ENCODE measurements at regions not wholly inside any gene's neighbourhood (a gene's known extent, or its start where the extent isn't known, plus 50 kb on each side); places are given as distances from the start of the nearest gene placed in this dataset.

GRCh38 chr10:61063901-61064300 lies 119.9 kb upstream of the RHOBTB1 start:
- Histone ChIP-seq H3K79me2 (ENCODE audit: insufficient read depth, low read depth, low read length) (no peaks in the 10 kb centered on the region), H4K20me1 (ENCODE audit: insufficient read depth, low read length) (no peaks in the 10 kb centered on the region), H3K4me2 (ENCODE audit: low read length) (no peak overlapping the region), H3K27ac (ENCODE audit: low read depth, low read length, poor library complexity, severe bottlenecking) (no peak overlapping the region), H2AFZ (ENCODE audit: low read length) (no peak overlapping the region), H3K4me1 (ENCODE audit: insufficient read depth, low read length, poor library complexity, severe bottlenecking) (no peaks in the 10 kb centered on the region), H3K9me3 (ENCODE audit: low read length) (no peaks in the 10 kb centered on the region), H3K36me3 (ENCODE audit: insufficient read depth, low read length) (no peaks in the 10 kb centered on the region), H3K4me3 (ENCODE audit: low read depth, low read length, poor library complexity, severe bottlenecking) (no peak overlapping the region), H3K9me2 (ENCODE audit: insufficient read depth, low read length) (no peaks in the 10 kb centered on the region)
- no TSS peak for BruUV-seq (replicated peaks)
- CTCF ChIA-PET (ENCODE audit: unreplicated experiment): no interaction called here
- intact Hi-C loops (cut with micrococcal nuclease; ENCODE audit: unreplicated experiment): no loop called here
- TF ChIP-seq CTCF (conservative IDR thresholded peaks at IDR 0.05; ENCODE audit: low read length) (no peak), EZH2phosphoT487 (IDR thresholded peaks at IDR 0.05; ENCODE audit: borderline replicate concordance, low read depth, low read length) (no peak)
- POLR2A ChIA-PET: no interaction called here
- no peak for DNase-seq (ENCODE audit: low spot score)

- Histone ChIP-seq H3K36me3 (ENCODE audit: insufficient read depth, low read length) (no peaks in the 10 kb centered on the region), H3K79me2 (ENCODE audit: insufficient read depth, low read depth, low read length) (no peaks in the 10 kb centered on the region), H3K27ac (ENCODE audit: low read depth, low read length, poor library complexity, severe bottlenecking) (no peak overlapping the region), H2AFZ (ENCODE audit: low read length) (no peak overlapping the region), H4K20me1 (ENCODE audit: insufficient read depth, low read length) (no peaks in the 10 kb centered on the region), H3K4me1 (ENCODE audit: insufficient read depth, low read length, poor library complexity, severe bottlenecking) (no peaks in the 10 kb centered on the region), H3K9me3 (ENCODE audit: low read length) (no peaks in the 10 kb centered on the region), H3K9me2 (ENCODE audit: insufficient read depth, low read length) (no peaks in the 10 kb centered on the region), H3K4me2 (ENCODE audit: low read length) (no peak overlapping the region), H3K4me3 (ENCODE audit: low read depth, low read length, poor library complexity, severe bottlenecking) (no peak overlapping the region)
- POLR2A ChIA-PET: interaction anchor here (0.6 to 1.1 kb wide), 2 partner anchors 11 to 1790 kb away, joined by 3 to 5 read pairs; no protein-coding TSS in a partner anchor
- BruUV-seq (replicated peaks): no TSS peak
- CTCF ChIA-PET (ENCODE audit: unreplicated experiment): no interaction called here
- DNase-seq (ENCODE audit: low spot score): no peak
- intact Hi-C loops (cut with micrococcal nuclease; ENCODE audit: unreplicated experiment): no loop called here
- TF ChIP-seq CTCF (conservative IDR thresholded peaks at IDR 0.05; ENCODE audit: low read length) (no peak), EZH2phosphoT487 (IDR thresholded peaks at IDR 0.05; ENCODE audit: borderline replicate concordance, low read depth, low read length) (no peak)
Observed at GRCh38 chr10:61063034-61063433, 119.0 kb upstream of the RHOBTB1 start.

- no peaks in the 10 kb centered on the region for H3K79me2 ChIP-seq (ENCODE audit: insufficient read depth, low read depth, low read length)
- H3K36me3 ChIP-seq (ENCODE audit: insufficient read depth, low read length): no peaks in the 10 kb centered on the region
- ChIA-PET CTCF (ENCODE audit: unreplicated experiment) (no interaction called here), POLR2A (no interaction called here)
- H3K9me2 ChIP-seq (ENCODE audit: insufficient read depth, low read length): no peaks in the 10 kb centered on the region
- intact Hi-C loops (cut with micrococcal nuclease; ENCODE audit: unreplicated experiment): no loop called here
- no peaks in the 10 kb centered on the region for H3K9me3 ChIP-seq (ENCODE audit: low read length)
- no peak overlapping the region for H3K27ac ChIP-seq (ENCODE audit: low read depth, low read length, poor library complexity, severe bottlenecking)
- no peak overlapping the region for H3K4me2 ChIP-seq (ENCODE audit: low read length)
- H3K4me1 ChIP-seq (ENCODE audit: insufficient read depth, low read length, poor library complexity, severe bottlenecking): no peaks in the 10 kb centered on the region
- H3K4me3 ChIP-seq (ENCODE audit: low read depth, low read length, poor library complexity, severe bottlenecking): no peak overlapping the region
- BruUV-seq (replicated peaks): no TSS peak
- no peak overlapping the region for H2AFZ ChIP-seq (ENCODE audit: low read length)
- DNase-seq (ENCODE audit: low spot score): no peak
- TF ChIP-seq EZH2phosphoT487 (IDR thresholded peaks at IDR 0.05; ENCODE audit: borderline replicate concordance, low read depth, low read length) (no peak), CTCF (conservative IDR thresholded peaks at IDR 0.05; ENCODE audit: low read length) (no peak)
- H4K20me1 ChIP-seq (ENCODE audit: insufficient read depth, low read length): no peaks in the 10 kb centered on the region
Observed at GRCh38 chr10:61061923-61062504, 118.0 kb upstream of the RHOBTB1 start.

Measured in OCI-LY7 (cell line).